NCI-H2107 treated with DMSO at 0.1 percent for 48 hours (cell line): ENCODE measurements at regions not wholly inside any gene's neighbourhood (a gene's known extent, or its start where the extent isn't known, plus 50 kb on each side); places are given as distances from the start of the nearest gene placed in this dataset.

Experiments used
- DNase-seq: peaks from one replicate; lab custom pipeline; 2025; ENCODE audit not compliant: unreplicated experiment; lab: John Stamatoyannopoulos, UW

DNA sequence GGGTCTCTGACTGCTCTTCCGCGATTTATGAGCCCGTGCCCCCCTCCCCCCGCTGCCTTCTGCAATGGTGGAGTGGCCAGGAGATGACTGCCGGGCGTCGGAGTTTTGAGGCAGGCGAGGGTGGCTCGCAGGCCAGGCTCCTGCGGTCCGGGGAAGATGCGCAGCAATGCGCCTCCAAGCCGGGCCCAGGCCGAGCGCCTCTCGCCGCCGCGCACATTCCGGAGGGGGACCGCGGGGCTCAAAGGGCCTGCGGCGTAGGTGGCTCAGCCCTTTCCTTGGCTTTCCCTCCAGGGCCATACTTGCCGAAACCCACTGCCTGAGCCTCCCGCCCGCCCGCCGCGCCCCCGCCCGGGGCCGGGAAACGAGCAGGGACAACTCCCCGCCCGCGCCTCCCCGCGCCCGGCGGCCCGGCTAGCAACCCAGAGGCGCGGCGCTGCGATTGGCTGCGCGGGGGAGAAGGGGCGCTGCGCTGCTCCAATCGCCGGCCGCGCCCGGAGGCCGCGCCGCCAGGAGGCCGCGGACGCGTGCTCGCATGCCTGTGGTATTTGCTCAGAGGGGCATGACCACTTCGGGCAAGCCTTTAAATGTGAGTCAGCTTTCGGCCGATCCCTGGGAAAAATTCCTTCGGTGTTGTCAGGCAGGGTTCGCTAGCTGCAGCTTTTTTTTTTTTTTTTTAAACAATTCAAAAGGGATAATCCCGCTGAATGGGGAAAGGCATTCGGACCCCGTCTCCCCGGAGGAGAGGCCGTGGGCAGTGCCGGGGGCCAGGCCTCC, 157.9 kb upstream of the PARP11 start:
- DNase-seq: no peak

DNA sequence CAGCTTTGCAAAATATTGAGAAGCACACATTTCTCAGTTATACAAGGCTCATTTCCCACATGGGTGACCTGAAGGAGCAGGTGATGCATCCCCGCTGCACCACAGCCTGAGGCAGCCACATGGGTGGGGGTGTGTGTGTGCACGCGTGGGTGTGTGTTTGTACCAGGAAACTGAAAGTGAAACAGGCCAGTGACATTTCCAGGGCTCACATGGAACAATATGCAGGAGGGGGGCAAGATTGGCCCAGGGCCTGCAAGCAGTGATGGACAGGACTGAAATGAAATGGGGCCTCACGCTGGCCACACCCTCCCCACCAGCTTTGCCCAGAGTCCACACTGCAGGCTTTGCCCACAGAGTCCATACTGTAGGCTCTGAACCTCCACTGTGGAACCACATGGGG, 154.2 kb upstream of the PARP11 start:
- no peak for DNase-seq

DNA sequence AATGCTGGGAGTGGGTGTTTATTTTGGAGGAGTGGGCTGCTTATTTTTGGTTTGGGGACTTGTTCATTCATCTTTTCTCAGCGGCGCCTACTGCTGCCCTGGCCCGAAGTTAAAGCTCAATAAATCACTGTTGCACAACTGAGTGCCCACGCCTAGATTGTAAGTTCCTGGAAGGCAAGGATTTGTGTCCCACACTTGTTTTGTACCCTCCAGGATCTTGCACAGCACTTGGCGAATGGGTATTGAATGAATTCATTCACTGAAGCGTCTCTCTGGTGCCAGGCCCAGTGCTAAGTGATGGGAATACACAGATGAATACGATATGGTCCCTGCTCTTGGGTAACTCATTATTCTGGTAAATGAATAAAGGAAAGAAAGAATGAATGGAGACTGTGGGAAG, 153.3 kb upstream of the PARP11 start:
- no peak for DNase-seq

DNA sequence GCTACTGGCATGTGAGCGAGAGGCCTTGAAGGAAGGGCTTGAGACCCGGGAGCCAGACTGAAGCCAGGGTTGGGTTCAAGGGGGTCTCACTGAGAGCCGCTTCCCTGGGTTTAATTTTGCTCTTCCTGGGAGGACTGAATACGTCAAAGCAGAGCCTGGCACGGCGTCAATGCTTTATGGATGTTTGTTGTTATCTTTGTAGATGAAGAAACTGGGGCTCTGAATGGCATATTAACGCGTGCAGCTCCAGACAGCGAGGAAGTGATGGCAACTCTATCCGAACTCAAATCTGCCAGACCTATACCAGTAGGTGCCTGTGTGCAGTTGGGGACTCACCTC, 152.8 kb upstream of the PARP11 start:
- no peak for DNase-seq

DNA sequence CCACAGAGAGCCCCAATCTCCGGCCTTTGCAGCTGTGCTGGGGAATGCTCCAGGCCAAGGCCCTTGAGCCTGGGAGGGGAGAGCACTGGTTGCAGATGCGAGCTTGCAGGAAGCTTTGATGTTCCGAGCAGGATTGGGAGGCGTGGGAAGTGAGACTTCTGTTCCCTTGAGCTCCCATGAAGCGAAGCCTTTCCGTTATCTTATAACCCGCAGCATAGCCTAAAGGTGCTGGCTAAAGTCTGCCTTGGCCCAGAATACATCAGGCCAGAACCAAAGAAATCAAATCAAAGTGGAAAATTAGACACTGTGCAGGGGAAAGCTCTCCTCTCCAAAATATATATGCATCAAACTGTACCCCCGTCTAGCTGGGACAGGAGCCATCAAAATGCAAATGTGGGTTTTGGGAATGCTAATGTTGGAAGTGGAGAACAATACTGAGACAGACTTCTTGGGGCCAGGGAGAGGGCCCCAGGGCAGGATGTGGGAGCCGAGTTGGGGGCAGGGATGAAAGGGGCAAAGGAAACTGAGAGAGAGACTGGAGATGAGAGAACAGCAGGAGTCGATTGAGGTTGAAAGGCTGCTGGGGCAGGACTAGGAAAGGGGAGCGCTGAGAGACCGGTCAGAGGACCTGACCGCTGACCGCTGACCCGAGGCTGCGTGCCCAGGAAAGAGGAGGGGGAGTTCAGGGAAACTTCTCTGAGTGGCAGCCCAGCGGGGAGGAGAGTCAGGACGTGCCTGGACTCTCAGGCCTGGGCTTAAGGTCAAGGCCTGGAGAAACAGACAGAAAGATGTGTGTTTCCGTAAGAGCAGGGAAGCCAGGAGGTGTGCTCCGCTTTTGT, 152.2 kb upstream of the PARP11 start:
- DNase-seq: no peak

DNA sequence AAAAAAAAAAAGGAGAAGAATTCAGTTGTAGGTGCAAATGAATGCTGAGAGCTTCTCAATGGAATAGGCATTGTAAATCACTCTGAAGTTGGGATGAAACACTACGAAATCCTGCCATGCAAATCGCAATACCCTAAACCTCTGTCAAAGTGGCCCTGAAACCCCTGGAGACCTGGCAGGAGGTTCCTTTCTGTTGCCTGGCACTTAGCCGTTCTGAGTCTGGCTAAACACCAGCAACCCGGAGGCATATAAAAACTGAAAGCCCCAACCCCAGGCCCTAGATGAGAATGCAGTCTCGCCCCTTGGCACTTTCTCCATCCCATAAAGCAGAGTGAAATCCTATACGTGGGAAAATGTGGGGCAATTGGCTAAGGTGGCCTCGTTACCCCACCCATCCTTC, 151.5 kb upstream of the PARP11 start:
- no peak for DNase-seq

DNA sequence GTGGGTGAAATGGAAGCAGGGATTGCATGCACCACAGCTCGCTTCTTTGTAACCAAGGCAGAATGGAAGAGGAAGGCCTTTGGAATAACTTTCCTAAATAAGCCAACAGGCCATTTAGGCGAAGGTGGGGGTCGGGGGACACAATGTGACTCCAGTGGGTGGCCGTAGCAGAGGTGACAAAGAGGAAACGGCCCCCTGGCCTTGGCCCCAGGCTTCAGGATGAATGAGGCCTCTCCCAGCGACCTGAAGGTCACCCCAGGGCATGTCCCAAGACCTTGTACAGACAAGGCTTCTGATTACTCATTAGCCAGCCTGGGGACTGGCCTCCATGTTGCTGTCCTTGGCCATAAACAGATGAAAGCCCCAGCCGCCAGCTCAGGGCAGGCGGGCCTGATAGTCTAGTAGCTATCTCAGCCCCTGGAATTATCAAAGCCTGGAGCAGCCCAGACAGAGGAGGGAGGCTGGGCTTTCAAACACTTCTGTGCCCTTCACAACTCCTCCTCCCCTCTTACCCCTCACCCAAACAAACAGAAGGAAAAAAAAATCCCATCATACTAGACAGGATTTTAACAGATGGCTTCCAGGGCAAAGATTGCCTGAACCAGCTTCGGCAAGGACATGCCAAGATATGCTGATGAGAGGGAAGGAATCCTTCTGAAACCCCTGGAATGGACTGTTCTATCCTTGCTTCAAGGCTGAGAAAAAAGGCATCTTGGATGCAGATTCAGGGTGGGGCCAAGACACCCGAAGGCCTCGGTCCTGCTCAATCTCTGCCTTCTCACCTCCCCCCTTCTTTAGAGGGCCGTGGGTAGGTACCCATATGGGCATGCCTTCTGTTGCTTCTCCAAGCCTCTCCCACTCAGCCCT, 142.3 kb upstream of the PARP11 start:
- DNase-seq: no peak

DNA sequence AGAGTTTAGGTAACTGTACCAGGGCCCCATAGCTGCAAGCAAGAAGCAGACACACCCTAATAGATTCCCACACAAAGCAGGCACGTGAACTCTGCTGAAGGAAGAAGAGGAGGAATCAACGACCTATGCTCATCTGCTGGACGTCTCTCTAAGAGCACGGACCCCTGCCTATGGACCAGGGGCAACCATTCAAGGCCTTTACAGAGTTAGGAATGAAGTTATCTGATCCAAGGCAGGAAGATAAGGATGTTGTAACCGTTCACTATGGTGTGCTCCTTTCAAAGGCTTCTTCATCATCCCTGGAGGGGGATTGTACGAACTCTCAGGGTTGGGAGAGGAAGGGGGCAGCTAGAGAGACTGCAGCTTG, 141.6 kb upstream of the PARP11 start:
- no peak for DNase-seq

DNA sequence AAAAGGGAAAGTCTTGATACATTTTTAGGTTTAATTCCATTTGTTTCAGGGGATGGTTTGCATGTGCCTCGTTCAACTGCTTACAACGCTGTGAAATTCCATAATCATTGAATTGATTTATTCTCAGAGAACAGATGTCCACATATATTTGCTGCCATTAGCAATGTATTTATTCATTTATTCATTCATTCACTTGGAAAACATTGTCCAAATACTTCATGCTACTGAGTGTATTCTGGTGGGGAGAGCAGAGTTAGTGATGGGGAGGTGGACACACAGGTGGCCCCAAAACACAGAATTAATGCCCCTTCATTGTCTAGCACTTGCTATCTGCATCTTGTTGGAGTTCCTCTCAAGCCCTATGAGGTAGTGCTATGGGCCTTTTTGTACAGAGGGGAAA, 141.2 kb upstream of the PARP11 start:
- no peak for DNase-seq

DNA sequence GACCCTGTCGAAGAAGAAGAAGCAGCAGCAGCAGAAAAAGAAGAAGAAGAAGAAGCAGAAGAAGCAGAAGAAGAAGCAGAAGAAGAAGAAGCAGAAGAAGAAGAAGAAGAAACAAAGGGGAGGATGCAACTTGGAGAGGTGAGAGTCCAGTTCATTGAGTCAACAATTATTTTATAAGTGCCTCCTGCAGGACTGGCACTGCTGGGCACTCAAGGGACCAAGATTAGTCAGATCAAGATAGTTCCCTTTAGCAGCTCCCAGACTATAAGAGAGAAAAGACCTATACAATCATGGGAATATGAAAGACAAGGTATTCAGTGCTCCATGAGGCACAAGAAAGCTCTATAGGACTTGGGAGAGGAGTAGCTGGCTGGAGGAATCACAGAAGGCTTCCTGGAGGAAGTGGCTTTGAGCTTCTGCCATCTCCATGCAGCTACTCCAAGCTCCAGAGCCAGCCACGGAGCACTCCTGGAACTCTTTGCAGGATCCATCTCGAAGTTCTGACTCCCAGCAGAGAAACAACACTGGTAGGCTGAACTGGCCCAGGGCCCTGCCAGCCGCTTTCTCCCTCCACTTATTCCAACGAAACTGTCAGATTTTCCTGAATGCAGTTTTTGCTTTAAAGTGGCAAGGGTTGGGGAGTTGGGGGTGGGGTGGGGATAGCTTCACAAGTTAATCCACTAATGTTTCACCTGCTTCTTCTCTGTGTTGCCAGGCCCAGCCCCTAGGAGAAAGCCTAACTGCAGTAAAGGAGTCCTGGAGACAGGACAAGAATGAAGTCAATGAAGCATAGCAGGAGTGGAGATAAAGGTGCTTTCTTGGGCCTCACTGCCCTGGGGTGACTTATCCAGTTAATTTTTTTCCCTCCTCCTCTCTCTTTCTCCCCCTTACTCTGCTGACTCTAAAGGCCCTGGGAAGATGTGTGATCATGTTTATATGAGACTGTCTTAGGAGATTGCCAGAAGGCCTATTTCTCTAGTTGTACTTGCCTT, 140.1 kb upstream of the PARP11 start:
- DNase-seq: no peak

DNA sequence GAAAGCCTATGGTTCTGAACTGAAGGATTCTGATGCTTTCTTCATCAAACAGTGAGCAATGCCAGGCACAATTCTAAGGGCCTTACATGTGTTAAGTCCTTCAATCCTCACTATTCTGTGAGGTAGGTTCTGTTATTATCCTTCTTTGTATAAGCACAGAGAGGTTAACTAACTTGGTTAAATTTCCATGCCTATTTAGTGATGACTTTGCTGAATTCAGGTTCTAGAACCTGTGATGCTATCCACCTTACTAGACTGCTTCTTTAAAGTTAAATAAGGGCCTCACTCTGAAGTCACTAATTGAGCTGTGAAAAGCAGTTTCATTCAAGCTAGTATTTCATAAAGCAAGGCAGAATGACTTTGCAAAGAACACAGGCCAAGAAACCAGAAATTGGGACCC, 138.9 kb upstream of the PARP11 start:
- no peak for DNase-seq

DNA sequence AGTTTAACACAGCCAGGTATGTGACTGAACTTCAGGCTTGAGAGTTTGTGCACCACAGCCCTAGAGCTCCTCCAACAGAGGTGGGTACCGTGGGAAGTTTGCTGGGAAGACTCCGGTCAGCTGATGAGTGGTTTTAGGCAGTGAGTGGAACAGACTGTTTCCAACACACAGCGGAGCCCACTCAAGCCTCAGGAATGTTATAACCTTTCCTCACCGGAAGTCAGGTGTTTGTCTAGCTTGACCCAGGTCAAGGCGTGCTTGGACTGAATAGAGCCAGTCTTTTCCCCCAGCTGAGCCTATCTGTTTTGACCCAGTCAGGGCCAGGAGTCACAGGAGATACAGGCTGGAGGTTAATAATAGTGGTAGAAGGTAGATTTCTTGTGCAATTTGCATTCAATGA, 138.4 kb upstream of the PARP11 start:
- DNase-seq: no peak

DNA sequence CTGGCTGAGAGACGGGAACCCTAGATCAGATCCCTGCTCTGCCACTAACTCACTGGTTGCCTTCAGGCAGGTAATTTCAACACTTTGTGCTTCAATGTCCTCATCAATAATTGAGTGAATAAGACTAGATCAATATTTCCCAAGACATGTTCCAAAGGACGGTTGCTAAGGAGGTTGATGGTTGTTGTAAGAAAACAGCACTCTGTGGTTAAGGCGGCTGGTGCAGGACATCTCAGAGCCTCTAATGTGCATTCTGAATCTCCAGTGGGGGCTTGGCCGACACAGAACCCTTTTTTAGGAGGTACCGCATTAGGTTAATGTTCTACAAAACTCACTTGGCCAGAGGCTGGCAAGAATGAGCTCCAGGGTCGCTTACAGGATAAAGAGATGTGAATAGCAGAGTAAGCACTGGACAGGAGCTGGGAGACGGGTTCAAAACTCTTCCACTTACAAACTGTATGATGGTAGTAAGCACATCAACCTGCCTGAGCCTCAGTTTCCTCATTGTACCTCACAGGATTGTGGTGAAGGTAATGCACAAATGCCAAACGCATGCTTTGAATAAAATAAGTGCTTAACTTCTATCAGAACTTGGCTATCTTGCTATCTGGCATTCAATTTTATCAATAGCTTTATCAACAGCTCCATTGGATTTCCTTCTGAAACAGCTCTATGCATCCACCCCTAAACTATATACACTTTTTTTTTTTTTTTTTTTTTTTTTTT, 136.9 kb upstream of the PARP11 start:
- DNase-seq: no peak

DNA sequence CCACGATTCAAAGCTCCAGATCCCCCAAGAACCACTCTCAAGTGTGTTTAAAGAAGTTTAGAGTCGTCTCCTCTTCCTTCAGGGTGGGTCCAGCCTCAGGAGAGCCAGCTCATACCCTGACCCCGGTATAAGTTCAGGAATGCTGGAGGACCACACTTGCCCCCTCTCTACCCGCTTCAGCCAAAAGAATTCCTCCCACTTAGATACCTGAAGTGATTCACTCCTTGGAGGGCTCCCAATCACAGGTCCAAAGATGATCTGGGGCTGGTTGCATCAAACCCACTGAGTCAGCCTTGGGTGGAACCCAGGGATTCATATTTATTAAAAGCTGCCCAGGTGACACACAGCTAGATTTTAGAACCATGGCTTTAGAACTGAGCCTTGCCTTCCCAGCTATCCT, 133.5 kb upstream of the PARP11 start:
- DNase-seq: no peak

DNA sequence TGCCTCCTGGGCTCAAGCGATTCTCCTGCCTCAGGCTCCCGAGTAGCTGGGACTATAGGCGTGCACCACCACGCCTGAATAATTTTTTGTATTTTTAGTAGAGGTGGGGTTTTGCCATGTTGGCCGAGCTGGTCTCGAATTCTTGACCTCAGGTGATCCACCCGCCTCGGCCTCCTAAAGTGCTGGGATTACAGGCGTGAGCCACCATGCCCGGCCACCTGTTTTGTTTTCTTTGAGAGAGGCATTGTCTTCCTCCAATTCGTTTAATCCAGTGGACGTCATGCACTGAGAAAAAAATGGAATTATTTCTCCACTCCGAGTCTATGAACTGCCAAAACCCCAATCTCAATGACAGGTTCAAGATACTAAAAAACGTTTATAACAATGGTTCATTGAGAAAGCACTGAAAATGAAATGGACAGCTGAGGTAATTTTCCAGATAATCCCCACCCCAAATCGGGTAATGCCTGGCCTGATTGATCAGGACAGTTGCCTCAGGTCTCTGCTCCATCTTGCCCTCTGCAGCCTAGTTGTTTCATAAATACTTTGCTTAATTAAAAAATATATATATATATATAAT, 132.7 kb upstream of the PARP11 start:
- no peak for DNase-seq

DNA sequence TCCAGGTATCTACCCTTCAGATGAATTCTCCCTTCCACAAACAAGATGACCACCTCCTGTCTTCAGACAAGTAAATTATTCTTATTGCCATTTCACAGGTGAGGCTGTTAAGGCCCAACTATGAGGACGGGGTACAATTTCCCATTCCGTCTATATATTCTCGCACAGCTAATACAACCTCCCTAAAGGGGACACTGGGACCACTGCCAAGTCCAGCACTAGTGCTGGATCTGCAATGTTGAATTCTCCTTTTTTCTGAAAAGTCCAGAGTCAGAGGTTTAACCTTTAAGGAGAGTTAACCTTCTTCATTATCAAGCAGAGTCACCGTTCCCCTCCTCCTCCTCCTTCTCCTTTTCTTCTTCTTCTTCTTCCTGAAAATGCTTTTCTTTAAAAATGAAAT, 130.4 kb upstream of the PARP11 start:
- DNase-seq: no peak

DNA sequence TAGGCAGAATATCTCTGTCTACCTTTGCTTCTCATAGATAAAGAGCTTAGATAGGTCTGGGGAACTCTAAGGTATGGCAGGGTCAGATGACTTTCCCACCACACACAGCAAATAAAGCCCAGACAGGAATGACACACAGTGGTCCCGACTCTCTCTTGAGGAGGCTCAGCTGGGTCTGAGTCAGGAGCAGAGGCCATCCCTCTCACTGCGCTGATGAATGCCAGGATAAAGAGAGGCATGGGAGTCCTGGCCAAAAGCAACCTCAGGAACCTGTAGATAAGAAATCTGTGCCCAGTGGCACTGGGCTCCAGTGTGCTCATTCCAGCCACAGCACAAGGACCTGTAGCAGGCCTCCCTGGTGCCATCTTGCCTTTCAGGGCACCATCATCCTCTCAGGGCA, 129.4 kb upstream of the PARP11 start:
- no peak for DNase-seq

DNA sequence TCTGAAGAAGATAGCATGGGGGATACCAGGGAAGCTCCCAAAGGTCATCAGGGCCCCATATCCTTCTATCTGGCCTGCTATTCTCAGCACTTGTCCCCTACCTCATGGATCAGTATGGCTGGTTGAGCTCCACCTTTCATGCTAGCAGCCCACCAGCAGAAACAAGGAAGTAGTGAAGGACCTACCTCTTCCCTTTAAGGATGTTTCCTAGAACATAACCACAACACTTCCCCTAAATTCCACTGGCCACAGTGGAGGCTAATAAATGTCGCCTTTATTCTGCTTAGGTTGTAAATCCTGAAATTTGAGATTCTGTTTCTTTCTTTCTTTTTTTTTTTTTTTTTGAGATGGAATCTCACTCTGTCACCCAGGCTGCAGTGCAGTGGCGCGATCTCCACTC, 128.6 kb upstream of the PARP11 start:
- DNase-seq: no peak

DNA sequence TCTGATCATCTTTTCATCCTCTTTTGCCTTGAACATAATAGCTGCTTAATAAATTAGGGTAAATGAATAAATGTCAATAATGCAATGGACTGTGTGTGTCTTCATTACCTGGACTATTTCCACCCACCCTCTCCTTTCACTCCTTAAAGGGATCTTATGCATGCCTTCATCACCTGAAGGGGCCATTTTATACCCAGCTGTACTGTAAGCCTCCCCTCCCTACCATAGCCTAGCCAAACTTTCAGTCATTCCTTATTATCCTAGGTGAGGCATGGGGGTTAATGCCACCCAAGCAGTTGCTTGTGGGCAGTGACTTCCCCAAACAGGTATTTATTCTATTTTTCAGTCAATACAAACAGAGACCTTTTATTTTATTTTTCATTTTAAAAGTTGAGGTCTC, 127.8 kb upstream of the PARP11 start:
- no peak for DNase-seq

DNA sequence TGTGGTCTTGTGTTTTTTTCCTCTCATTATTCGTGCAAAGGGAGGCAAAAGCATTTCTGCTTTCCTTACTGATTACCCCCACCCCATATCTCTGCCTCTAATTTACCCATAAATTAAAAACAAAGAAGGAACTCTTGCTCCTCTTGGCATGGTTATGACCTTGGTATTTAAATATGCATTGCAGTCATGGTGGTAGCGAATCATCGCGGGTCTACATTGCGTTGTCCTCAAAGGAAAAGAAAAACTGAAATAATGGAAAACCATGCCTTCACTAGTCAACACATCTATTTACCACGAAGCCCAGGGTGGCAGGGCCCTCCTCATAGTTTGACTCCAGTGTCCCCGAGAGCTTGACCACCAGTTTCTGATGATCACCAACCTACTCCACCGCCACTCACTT, 126.7 kb upstream of the PARP11 start:
- DNase-seq: no peak
